Common myeloid progenitor, CD34-positive (primary cell): ENCODE measurements at regions not wholly inside any gene's neighbourhood (a gene's known extent, or its start where the extent isn't known, plus 50 kb on each side); places are given as distances from the start of the nearest gene placed in this dataset.

ENCODE experiments used
- CTCF ChIA-PET: fragments of 350-600 bp; sonication (Branson Sonifier 250); formaldehyde crosslinking; loops from one replicate; lab custom pipeline; 2021; ENCODE audit warnings: antibody characterized with exemption; lab: Charles Lee
- POLR2A ChIA-PET: fragments of 350-600 bp; sonication (Branson Sonifier 250); formaldehyde crosslinking; loops from one replicate; lab custom pipeline; 2021; ENCODE audit warnings: antibody characterized with exemption; lab: Charles Lee
- DNase-seq, 3 donors: peaks; one replicate each; pipeline versions ENCODE4 v3.0.0 to v3.0.0-alpha.2; 2013
- H3K27ac ChIP-seq, 2 experiments: 1 replicate in 1 of 2; 2 replicates in 1 of 2; pipeline ENCODE4 v1.7.0; 2013; ENCODE audit warnings: inconsistent platforms in 2 of 2, low read length in 2 of 2, mild to moderate bottlenecking in 2 of 2, low read depth in 1 of 2, moderate library complexity in 1 of 2; ENCODE audit not compliant: severe bottlenecking in 2 of 2, insufficient read depth in 1 of 2, poor library complexity in 1 of 2
- H3K27me3 ChIP-seq, 5 experiments: replicated peaks in 2 of 5; 1 replicate in 3 of 5; 2 replicates in 2 of 5; pipeline versions ENCODE4 v1.6.1 to v1.7.0; 2013; ENCODE audit warnings: low read length in 4 of 5, mild to moderate bottlenecking in 2 of 5, moderate library complexity in 2 of 5, inconsistent platforms in 1 of 5; ENCODE audit not compliant: insufficient read depth in 5 of 5, control insufficient read depth in 4 of 5
- H3K36me3 ChIP-seq, 4 experiments: 1 replicate in 2 of 4; 2 replicates in 2 of 4; pipeline versions ENCODE4 v1.6.1 to v1.7.0; 2013; ENCODE audit warnings: low read length in 3 of 4, control low read depth in 1 of 4, mild to moderate bottlenecking in 1 of 4; ENCODE audit not compliant: control insufficient read depth in 4 of 4, insufficient read depth in 4 of 4
- H3K4me1 ChIP-seq, 4 experiments: 1 replicate in 3 of 4; 2 replicates in 1 of 4; pipeline versions ENCODE4 v1.6.1 to v1.7.1; 2013; ENCODE audit warnings: low read length in 3 of 4, mild to moderate bottlenecking in 3 of 4, control low read depth in 1 of 4, inconsistent platforms in 1 of 4, moderate library complexity in 1 of 4; ENCODE audit not compliant: control insufficient read depth in 4 of 4, insufficient read depth in 4 of 4; ENCODE audit errors: control extremely low read depth in 1 of 4
- H3K4me3 ChIP-seq, 7 experiments: 1 replicate in 4 of 7; 2 replicates in 3 of 7; pipeline versions ENCODE4 v1.5.1 to v1.7.0; 2013; ENCODE audit warnings: mild to moderate bottlenecking in 7 of 7, low read length in 6 of 7, moderate library complexity in 6 of 7, inconsistent platforms in 2 of 7, low read depth in 2 of 7, control low read depth in 1 of 7; ENCODE audit not compliant: insufficient read depth in 4 of 7, control insufficient read depth in 1 of 7; ENCODE audit errors: extremely low read depth in 1 of 7
- H3K9me3 ChIP-seq, 5 experiments: 1 replicate in 4 of 5; 2 replicates in 1 of 5; pipeline versions ENCODE4 v1.6.1 to v1.7.1; 2013; ENCODE audit warnings: low read length in 4 of 5, mild to moderate bottlenecking in 2 of 5, inconsistent platforms in 1 of 5, low read depth in 1 of 5, moderate library complexity in 1 of 5; ENCODE audit not compliant: control insufficient read depth in 4 of 5, insufficient read depth in 2 of 5; ENCODE audit errors: control extremely low read depth in 1 of 5
- WGBS: methylation state at CpG from one replicate; pipeline ENCODE4 v1.1.5; 2013; ENCODE audit not compliant: insufficient coverage; 5-methylcytosine and 5-hydroxymethylcytosine counted together

- no peak for DNase-seq
- Histone ChIP-seq H3K36me3 (no peaks in the 10 kb centered on the region), H3K9me3 (no peaks in the 10 kb centered on the region), H3K27ac (no peak overlapping the region), H3K4me1 (peaks cover 0 to 12% (median 0%) of the 10 kb centered on the region in 4 experiments), H3K4me3 (no peak overlapping the region), H3K27me3 (no peaks in the 10 kb centered on the region)
- CTCF ChIA-PET: interaction anchor here (0.6 kb wide), 1 partner anchor 339 kb away, joined by 3 read pairs; no protein-coding TSS in a partner anchor
- 100% methylated on average over 4 of the region's 6 CpGs for WGBS
- POLR2A ChIA-PET: no interaction called here
These were observed 333.4 kb downstream of the MAF start for GRCh38 chr16:79267146-79267545.

GRCh38 chr16:79265701-79266100 is 334.8 kb downstream of the MAF start:
- Histone ChIP-seq H3K9me3 (no peaks in the 10 kb centered on the region), H3K27me3 (no peaks in the 10 kb centered on the region), H3K4me3 (no peak overlapping the region), H3K36me3 (no peaks in the 10 kb centered on the region), H3K4me1 (peaks cover 0 to 12% (median 0%) of the 10 kb centered on the region in 4 experiments), H3K27ac (no peak overlapping the region)
- POLR2A ChIA-PET: interaction anchor here (0.7 kb wide), 1 partner anchor 497 kb away, joined by 4 read pairs; no protein-coding TSS in a partner anchor
- no peak for DNase-seq
- CTCF ChIA-PET: interaction anchor here (1.3 kb wide), 1 partner anchor 819 kb away, joined by 3 read pairs; no protein-coding TSS in a partner anchor
- 100% methylated on average over 3 of the region's 4 CpGs for WGBS

GRCh38 chr16:79265196-79265595 is 335.3 kb downstream of the MAF start:
- H3K4me1 ChIP-seq: peaks cover 0 to 12% (median 0%) of the 10 kb centered on the region in 4 experiments
- no peaks in the 10 kb centered on the region for H3K9me3 ChIP-seq
- CTCF ChIA-PET: interaction anchor here (1.3 kb wide), 1 partner anchor 820 kb away, joined by 3 read pairs; no protein-coding TSS in a partner anchor
- H3K36me3 ChIP-seq: no peaks in the 10 kb centered on the region
- DNase-seq: no peak
- 100% methylated on average over 3 of the region's 5 CpGs for WGBS
- H3K4me3 ChIP-seq: no peak overlapping the region
- no peak overlapping the region for H3K27ac ChIP-seq
- H3K27me3 ChIP-seq: no peaks in the 10 kb centered on the region
- POLR2A ChIA-PET: no interaction called here

GRCh38 chr16:79264237-79265109 is 336.1 kb downstream of the MAF start:
- no peaks in the 10 kb centered on the region for H3K36me3 ChIP-seq
- 100% methylated on average over 2 of the region's 6 CpGs for WGBS
- H3K9me3 ChIP-seq: no peaks in the 10 kb centered on the region
- DNase-seq: peak; percentile 10 to 63 (median 61)
- H3K27ac ChIP-seq: no peak overlapping the region
- ChIA-PET POLR2A (no interaction called here), CTCF (interaction anchor here (1.0 to 2.0 kb wide), 3 partner anchors 19 to 821 kb away, joined by 3 to 4 read pairs (median 4); no protein-coding TSS in a partner anchor)
- no peaks in the 10 kb centered on the region for H3K27me3 ChIP-seq
- peaks cover 0 to 9% (median 0%) of the 10 kb centered on the region in 4 experiments for H3K4me1 ChIP-seq
- no peak overlapping the region for H3K4me3 ChIP-seq

- H3K9me3 ChIP-seq: no peaks in the 10 kb centered on the region
- DNase-seq: no peak
- peaks cover 0 to 5% (median 0%) of the 10 kb centered on the region in 4 experiments for H3K4me1 ChIP-seq
- 73% methylated on average over 2 of the region's 3 CpGs for WGBS
- no peaks in the 10 kb centered on the region for H3K27me3 ChIP-seq
- CTCF ChIA-PET: interaction anchor here (0.9 to 2.0 kb wide), 3 partner anchors 20 to 338 kb away, joined by 3 to 4 read pairs (median 4); no protein-coding TSS in a partner anchor
- no peaks in the 10 kb centered on the region for H3K36me3 ChIP-seq
- H3K27ac ChIP-seq: no peak overlapping the region
- POLR2A ChIA-PET: no interaction called here
- H3K4me3 ChIP-seq: no peak overlapping the region
These were observed 337.1 kb downstream of the MAF start for GRCh38 chr16:79263425-79263824.
